IMR-90 (cell line): ENCODE measurements at regions not wholly inside any gene's neighbourhood (a gene's known extent, or its start where the extent isn't known, plus 50 kb on each side); places are given as distances from the start of the nearest gene placed in this dataset.

Experiments
- BHLHE40 ChIP-seq: fragments of 150-350 bp; IDR thresholded peaks from 2 replicates; pipeline ENCODE4 v1.6.1; 2016; ENCODE audit warnings: mild to moderate bottlenecking, low read depth, low read length
- CTCF ChIP-seq: conservative IDR thresholded peaks from 2 replicates; pipeline ENCODE4 v1.5.1; 2012; ENCODE audit warnings: mild to moderate bottlenecking, low read depth, low read length, improper control_type of control experiment

- no peak for TF ChIP-seq BHLHE40
- no peak for TF ChIP-seq CTCF
Observed at GRCh38 chr1:218582646-218583045, 237.5 kb downstream of the TGFB2 start.
